ENCODE measurements at regions not wholly inside any gene's neighbourhood (a gene's known extent, or its start where the extent isn't known, plus 50 kb on each side); places are given as distances from the start of the nearest gene placed in this dataset.

DNA sequence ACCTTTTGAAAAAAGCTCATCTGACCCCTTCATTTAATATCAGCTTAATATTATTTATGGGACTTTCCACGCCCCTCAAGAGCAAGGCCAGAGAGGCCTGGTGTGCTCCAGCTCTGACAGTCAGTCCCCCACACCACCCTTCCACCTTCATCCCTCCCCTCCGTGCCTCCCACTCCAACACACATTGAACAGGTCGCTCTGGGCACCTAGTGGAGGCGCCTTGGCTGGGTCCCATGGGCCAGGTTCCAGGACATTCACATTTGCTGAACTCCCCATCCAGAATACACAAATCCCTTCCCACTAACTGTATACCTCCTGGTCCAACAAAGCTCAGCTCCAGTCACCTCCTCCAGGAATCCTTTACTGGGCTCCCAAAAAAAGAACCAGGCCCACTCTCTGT is 137.5 kb downstream of the BCOR start:
- Mint-ChIP-seq H3K9me3 (no peaks in the 10 kb centered on the region), H3K27ac (peak overlapping the region; percentile 36), H3K4me3 (no peak overlapping the region), H3K4me1 (ENCODE audit: low read depth) (peaks cover 5% of the 10 kb centered on the region), H3K27me3 (ENCODE audit: low read depth) (no peaks in the 10 kb centered on the region), H3K36me3 (ENCODE audit: low read depth) (no peaks in the 10 kb centered on the region)

DNA sequence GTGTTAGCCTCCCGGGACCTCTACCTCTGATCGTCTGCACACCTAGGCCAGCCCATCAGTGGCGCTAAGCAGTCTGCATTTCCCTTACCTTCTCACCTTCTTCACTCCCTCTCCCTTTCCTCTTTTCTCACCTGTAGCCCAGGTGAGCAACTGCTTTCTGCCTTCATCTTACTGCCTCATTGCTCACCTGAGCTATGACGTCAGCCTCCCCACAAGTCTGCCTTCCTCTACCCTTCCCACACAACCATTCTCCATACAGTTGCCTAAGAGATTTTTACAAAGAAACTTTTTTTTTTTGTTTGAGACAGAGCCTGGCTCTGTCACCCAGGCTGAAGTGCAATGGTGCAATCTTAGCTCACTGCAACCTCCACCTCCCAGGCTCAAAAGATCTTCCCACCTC is 136.3 kb downstream of the BCOR start:
- no peaks in the 10 kb centered on the region for H3K27me3 Mint-ChIP-seq (ENCODE audit: low read depth)
- no peaks in the 10 kb centered on the region for H3K36me3 Mint-ChIP-seq (ENCODE audit: low read depth)
- no peaks in the 10 kb centered on the region for H3K9me3 Mint-ChIP-seq
- no peak overlapping the region for H3K4me3 Mint-ChIP-seq
- no peaks in the 10 kb centered on the region for H3K4me1 Mint-ChIP-seq (ENCODE audit: low read depth)
- H3K27ac Mint-ChIP-seq, result no peak overlapping the region

DNA sequence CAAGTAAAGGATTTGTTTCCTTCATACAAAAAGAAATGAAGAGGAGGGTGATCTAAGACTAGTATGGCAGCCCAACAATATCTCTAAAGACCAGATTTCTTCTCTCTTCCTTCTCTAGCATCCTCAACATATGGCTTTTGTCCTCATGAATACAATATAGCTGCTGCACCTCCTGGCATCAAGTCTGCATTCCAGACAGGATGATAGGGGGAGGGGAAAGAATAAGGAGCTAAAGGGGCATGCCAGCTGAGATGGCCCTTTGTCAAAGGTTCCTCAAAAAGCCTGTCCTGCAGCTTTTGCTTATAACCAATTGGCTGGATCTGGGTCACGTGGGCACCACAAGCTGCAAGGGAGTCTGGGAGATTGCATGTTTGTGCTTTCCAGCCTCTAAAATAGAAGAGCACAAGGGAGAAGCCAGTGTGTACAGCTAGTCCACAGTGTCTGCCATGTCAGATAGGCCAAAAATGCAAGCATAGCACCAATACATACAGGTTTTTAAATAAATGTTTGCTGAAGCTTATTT is 132.6 kb downstream of the BCOR start:
- Mint-ChIP-seq H3K27ac (no peak overlapping the region), H3K4me1 (ENCODE audit: low read depth) (peaks cover 15% of the 10 kb centered on the region), H3K27me3 (ENCODE audit: low read depth) (no peaks in the 10 kb centered on the region), H3K36me3 (ENCODE audit: low read depth) (no peaks in the 10 kb centered on the region), H3K9me3 (no peaks in the 10 kb centered on the region), H3K4me3 (no peak overlapping the region)

DNA sequence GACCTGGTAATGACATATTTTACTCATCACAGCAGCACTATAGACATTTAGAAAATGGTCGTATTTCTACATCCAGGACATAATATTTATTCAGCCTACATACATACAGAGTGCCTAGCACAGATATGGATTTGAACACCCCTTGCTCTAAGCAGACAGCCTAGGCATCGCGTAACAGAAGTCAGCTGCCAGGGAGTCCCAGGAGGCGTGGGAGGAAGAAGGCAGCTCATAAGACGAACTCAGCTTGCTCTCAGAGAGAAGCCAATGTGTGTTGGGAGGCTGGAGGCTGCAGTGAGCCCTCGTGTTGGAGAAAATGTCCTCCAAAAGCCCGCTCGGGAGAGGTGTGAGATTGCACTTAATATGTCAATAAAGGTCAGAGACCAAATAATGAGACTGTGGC is 131.6 kb downstream of the BCOR start:
- H3K27me3 Mint-ChIP-seq (ENCODE audit: low read depth), result no peaks in the 10 kb centered on the region
- H3K9me3 Mint-ChIP-seq, result peaks cover 3% of the 10 kb centered on the region
- peaks cover 22% of the 10 kb centered on the region for H3K4me1 Mint-ChIP-seq (ENCODE audit: low read depth)
- no peak overlapping the region for H3K4me3 Mint-ChIP-seq
- H3K27ac Mint-ChIP-seq, result no peak overlapping the region
- H3K36me3 Mint-ChIP-seq (ENCODE audit: low read depth), result peaks cover 2% of the 10 kb centered on the region

DNA sequence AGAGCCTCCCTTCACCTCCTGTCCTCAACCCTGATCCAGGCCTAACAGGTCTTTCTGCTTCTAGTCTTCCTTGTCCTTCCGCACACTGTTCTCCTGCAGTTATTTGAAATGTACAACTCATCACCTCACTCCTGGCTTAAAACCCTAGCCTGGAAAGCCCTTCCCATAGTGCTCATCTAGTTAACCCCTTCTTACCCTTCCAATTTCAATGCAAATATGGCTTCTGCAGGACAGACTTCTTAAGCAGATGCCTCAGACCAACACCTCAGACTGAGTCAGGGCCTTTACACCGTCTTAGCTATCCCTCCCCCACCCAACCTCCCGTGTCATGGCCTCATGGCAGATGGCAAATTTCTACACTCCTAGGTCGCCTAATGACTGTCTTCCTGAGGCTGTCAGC is 130.4 kb downstream of the BCOR start:
- Mint-ChIP-seq H3K4me3 (no peak overlapping the region), H3K27me3 (ENCODE audit: low read depth) (no peaks in the 10 kb centered on the region), H3K27ac (no peak overlapping the region), H3K9me3 (peaks cover 7% of the 10 kb centered on the region), H3K4me1 (ENCODE audit: low read depth) (peaks cover 23% of the 10 kb centered on the region), H3K36me3 (ENCODE audit: low read depth) (peaks cover 5% of the 10 kb centered on the region)

DNA sequence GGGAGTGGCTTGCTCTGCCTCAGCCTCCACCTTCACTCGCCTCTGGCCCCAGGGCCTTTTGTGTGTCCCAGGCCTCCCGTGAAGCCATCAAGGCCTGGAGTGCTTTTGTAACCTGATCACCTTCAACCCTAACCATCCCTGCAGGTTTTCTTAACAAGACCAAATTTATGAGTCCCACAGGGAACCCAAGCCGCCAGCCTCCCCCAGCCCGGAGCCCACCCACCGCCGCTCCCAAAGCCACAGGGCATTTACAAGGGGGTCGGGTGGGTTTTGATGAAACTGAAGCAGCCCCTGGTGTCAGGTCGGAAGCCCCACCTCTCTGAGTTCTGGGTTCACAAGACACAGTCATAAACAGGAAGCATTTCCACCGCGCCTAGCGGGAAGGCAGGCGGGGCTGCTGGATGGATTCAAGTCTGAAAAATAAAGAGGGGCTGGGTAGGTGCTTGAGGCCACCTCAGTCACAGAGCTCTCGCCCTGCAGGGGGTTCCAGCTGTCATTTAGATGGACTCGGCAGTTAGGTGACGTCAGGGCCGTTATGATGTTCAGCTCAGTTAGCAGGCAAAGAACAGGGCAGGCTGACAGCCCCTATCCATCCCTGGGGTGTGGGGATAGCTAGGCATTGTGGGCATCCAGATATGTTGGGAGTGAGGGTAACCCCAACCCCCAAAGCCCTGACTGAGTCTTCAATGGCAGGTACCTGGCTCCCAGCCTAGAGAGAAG is 128.5 kb downstream of the BCOR start:
- Mint-ChIP-seq H3K36me3 (ENCODE audit: low read depth) (peaks cover 5% of the 10 kb centered on the region), H3K4me3 (no peak overlapping the region), H3K4me1 (ENCODE audit: low read depth) (peaks cover 23% of the 10 kb centered on the region), H3K27ac (peak overlapping the region; percentile 72), H3K27me3 (ENCODE audit: low read depth) (no peaks in the 10 kb centered on the region), H3K9me3 (peaks cover 7% of the 10 kb centered on the region)

DNA sequence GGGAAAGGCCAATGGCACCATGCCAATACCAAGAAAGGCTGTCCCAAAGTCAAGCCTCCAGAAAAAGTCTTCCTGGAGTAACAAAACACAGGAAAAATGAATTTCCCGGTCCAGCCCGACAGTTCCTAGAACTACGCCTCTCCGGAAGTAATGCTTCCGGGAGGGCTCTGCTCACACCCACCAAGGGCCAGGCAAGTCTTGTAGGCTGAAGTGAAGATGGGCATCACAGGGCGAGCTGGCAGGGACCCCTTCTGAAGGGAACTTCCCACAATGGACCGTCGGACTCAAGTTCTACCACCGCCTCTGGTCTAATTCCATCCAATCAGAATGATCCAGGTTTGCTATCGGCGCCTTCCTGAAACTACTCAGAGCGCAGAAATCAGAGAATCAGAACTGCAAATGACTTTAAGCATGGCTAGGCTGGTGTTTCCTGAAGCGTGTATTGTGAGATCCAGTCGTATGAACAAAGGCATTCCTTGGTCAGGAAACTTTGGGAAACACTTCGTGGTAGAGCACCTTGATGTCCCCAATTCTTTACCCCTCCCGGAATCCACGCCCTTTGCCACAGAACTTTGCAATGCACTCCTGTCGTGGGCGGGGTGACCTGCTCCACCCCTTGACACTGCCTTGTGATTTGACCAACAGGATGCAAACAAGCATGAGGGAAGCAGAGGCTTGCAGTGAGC is 127.8 kb downstream of the BCOR start:
- H3K36me3 Mint-ChIP-seq (ENCODE audit: low read depth), result peaks cover 5% of the 10 kb centered on the region
- H3K27me3 Mint-ChIP-seq (ENCODE audit: low read depth), result no peaks in the 10 kb centered on the region
- no peak overlapping the region for H3K4me3 Mint-ChIP-seq
- peaks cover 23% of the 10 kb centered on the region for H3K4me1 Mint-ChIP-seq (ENCODE audit: low read depth)
- H3K9me3 Mint-ChIP-seq, result peaks cover 7% of the 10 kb centered on the region
- no peak overlapping the region for H3K27ac Mint-ChIP-seq

DNA sequence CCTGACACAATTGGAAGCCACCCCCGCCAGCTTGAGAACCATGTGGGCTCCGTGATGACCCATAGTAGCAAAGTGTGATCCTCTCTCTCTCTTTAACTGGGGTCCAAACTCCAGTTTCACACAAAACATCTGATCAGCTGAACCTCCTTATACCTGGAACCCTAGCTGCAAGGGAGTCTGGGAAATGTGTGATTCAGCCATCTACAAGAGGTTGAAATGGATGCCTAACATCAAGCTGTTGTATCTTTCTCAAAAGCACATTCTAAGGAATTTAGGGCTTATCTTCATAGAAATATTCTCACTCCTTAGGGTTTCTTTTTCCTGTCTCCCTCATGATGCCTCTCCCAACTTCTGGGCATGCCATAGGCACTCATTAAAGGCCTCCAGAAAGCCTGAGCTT is 126.0 kb downstream of the BCOR start:
- peaks cover 23% of the 10 kb centered on the region for H3K4me1 Mint-ChIP-seq (ENCODE audit: low read depth)
- H3K27me3 Mint-ChIP-seq (ENCODE audit: low read depth), result no peaks in the 10 kb centered on the region
- H3K27ac Mint-ChIP-seq, result no peak overlapping the region
- peaks cover 5% of the 10 kb centered on the region for H3K36me3 Mint-ChIP-seq (ENCODE audit: low read depth)
- no peak overlapping the region for H3K4me3 Mint-ChIP-seq
- peaks cover 7% of the 10 kb centered on the region for H3K9me3 Mint-ChIP-seq

DNA sequence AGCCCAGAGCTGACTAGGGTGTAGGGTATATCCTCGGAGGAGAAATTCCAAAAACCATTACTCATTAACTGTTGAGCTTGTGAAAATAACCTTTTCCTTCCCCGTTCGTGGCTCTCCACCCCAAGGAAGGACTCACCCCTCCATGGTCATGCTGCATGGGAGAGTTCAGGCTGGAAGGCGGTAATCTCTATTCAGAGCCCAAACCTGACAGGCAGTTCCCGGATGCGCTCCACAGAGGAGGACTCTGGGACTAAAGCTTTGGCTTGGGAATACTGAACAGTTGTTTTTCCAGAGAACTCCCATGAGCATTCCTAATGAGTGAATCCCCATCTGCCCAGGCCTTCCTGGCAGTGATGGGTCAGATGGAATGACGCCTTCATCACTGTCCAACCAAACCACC is 125.4 kb downstream of the BCOR start:
- Mint-ChIP-seq H3K4me3 (no peak overlapping the region), H3K27ac (no peak overlapping the region), H3K27me3 (ENCODE audit: low read depth) (no peaks in the 10 kb centered on the region)

DNA sequence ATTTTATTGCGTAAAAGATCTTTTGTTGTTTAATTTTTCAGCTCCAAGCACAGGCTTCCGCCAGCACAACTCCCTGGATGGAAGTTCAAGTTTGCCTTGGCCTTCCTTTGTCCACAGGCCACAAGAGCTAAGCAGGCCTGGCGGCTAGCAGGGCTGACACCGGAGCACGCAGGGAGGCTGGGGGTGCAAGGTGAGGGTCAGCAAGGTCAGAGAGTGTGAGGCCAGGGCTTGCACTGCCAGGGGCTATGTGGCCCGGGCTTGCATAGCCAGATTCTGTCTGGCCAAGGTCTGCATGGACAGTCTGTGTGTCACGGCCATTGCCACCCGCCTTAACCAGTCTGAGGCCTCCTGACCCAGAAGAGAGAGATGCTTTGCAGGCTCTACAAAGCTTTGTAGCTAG is 123.9 kb downstream of the BCOR start:
- Mint-ChIP-seq H3K27me3 (ENCODE audit: low read depth) (no peaks in the 10 kb centered on the region), H3K27ac (no peak overlapping the region), H3K9me3 (peaks cover 7% of the 10 kb centered on the region), H3K4me1 (ENCODE audit: low read depth) (peaks cover 24% of the 10 kb centered on the region), H3K36me3 (ENCODE audit: low read depth) (peaks cover 5% of the 10 kb centered on the region), H3K4me3 (no peak overlapping the region)

More for the DNA sequence above, 125.4 kb downstream of the BCOR start:
- Mint-ChIP-seq H3K4me1 (ENCODE audit: low read depth) (peaks cover 22% of the 10 kb centered on the region), H3K9me3 (peaks cover 7% of the 10 kb centered on the region), H3K36me3 (ENCODE audit: low read depth) (peaks cover 5% of the 10 kb centered on the region)

DNA sequence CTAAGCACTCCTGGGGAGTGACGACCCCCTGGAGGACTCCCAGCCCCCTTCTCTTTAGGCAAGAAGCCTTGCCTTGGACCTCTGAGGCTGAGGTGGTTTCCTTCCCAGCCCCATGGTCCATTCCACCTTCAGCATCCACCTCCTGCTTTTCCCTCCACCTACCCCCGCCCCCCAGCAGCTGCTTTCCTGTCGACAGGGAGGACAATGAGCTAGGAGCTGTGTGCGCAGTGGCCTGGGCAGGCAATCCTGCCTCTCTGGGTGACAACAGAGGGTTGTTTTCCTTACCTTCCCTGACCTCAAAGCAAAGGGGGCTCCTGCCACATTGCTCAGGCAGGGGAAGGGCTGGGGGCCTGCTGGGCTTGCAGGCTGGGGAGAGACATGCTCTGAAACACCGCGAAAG is 123.5 kb downstream of the BCOR start:
- peaks cover 5% of the 10 kb centered on the region for H3K36me3 Mint-ChIP-seq (ENCODE audit: low read depth)
- H3K4me1 Mint-ChIP-seq (ENCODE audit: low read depth), result peaks cover 19% of the 10 kb centered on the region
- H3K9me3 Mint-ChIP-seq, result peaks cover 7% of the 10 kb centered on the region
- no peak overlapping the region for H3K27ac Mint-ChIP-seq
- H3K4me3 Mint-ChIP-seq, result no peak overlapping the region
- no peaks in the 10 kb centered on the region for H3K27me3 Mint-ChIP-seq (ENCODE audit: low read depth)

DNA sequence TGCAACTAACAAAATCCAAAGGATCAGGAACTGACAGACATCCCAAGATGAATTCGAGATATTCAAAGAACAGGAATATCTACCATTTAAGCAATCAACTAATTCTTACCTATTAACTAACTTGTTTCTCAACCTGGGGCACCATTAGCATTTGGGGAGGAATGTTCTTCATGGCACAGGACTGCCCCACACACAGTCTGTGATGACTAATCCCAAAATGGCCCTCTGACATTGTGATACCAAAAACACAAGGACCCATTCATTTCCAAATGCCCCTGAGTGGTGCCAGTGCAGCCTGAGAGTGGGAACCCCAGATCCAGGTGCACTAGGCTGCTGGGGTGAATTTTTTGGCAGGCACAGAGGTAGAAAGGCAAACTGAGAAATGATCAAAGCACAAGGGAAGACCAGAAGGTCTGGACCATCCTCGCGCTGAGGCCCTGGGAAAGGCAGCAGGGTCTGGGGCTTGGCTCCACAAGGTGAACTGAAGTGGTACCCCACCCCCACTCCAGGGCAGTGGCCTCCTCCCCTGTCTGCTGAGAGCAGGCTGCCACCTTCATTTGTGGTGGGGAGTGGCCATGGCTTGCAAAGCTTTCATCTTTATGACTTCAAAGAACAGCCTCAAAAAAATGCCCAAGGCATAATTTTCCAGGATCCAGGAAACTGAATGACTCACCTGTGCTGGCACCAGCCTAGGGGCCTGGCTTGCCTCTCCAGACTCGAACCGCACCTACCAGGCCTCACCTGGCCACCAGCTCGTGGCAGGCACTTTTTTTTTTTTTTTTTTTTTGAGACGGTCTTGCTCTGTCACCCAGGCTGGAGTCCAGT is 122.4 kb downstream of the BCOR start:
- H3K4me1 Mint-ChIP-seq (ENCODE audit: low read depth), result peaks cover 12% of the 10 kb centered on the region
- peaks cover 5% of the 10 kb centered on the region for H3K36me3 Mint-ChIP-seq (ENCODE audit: low read depth)
- H3K27ac Mint-ChIP-seq, result no peak overlapping the region
- no peak overlapping the region for H3K4me3 Mint-ChIP-seq
- peaks cover 7% of the 10 kb centered on the region for H3K9me3 Mint-ChIP-seq
- no peaks in the 10 kb centered on the region for H3K27me3 Mint-ChIP-seq (ENCODE audit: low read depth)

DNA sequence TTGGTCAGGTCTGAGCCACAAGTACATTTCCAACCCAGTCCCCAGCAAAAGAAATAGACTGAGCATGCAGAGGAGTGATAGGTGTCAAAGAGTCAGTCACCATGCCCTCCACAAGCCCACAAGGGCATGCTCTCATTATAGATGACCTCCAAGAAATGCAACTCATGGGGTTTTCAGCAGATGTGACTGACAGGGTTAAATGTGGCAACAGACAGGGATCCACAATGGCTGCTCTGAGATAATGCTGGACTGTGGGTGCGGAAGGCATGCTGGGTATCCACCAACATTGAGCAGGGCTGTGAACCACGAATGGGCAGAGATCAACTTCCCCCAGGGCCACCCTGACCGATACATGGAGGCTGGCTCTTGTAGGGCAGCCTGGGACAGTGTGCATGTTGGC is 115.8 kb downstream of the BCOR start:
- H3K36me3 Mint-ChIP-seq (ENCODE audit: low read depth), result no peaks in the 10 kb centered on the region
- H3K4me1 Mint-ChIP-seq (ENCODE audit: low read depth), result peaks cover 12% of the 10 kb centered on the region
- H3K27ac Mint-ChIP-seq, result no peak overlapping the region
- no peak overlapping the region for H3K4me3 Mint-ChIP-seq
- no peaks in the 10 kb centered on the region for H3K27me3 Mint-ChIP-seq (ENCODE audit: low read depth)
- H3K9me3 Mint-ChIP-seq, result no peaks in the 10 kb centered on the region

DNA sequence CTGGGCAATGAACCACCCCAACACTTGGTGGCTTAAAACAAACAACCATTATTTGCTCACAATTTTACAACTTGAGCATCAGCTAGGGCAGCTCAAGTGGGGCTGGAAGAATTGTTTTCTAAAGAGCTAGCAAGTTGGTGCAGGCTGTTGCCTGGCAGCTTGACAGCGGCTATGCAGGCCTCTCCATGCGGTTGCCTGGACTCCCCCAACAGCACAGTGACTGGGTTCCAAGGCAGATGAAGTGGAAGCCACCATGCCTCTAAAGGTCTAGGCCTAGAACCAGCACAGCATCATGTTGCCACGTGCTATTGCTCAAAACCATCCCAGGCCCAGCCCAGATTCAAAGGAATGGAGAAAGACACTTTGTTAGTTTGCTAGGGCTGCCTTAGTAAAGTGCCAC is 114.8 kb downstream of the BCOR start:
- H3K27me3 Mint-ChIP-seq (ENCODE audit: low read depth), result no peaks in the 10 kb centered on the region

More for the DNA sequence above, 114.8 kb downstream of the BCOR start:
- Mint-ChIP-seq H3K4me1 (ENCODE audit: low read depth) (peaks cover 11% of the 10 kb centered on the region), H3K27ac (no peak overlapping the region), H3K9me3 (no peaks in the 10 kb centered on the region), H3K4me3 (no peak overlapping the region), H3K36me3 (ENCODE audit: low read depth) (no peaks in the 10 kb centered on the region)
